MM.1S (cell line): ENCODE measurements at regions not wholly inside any gene's neighbourhood (a gene's known extent, or its start where the extent isn't known, plus 50 kb on each side); places are given as distances from the start of the nearest gene placed in this dataset.
A peak's percentile ranks its signal among the peaks of the same experiment; 100 is the strongest.

ENCODE experiments used
- DNase-seq: peaks from one replicate; pipeline ENCODE4 v3.0.0-alpha.2; 2015
- H2AFZ ChIP-seq: fragments of 300-600 bp; sonication (generic); 2 replicates; pipeline ENCODE4 v1.6.0; 2016; ENCODE audit warnings: antibody characterized with exemption, low read length
- H3F3A ChIP-seq: fragments of 300-600 bp; sonication (generic); 2 replicates; pipeline ENCODE4 v1.6.1; 2016; ENCODE audit warnings: mild to moderate bottlenecking, antibody characterized with exemption, low read length, moderate library complexity, mixed read lengths; ENCODE audit not compliant: insufficient read depth
- H3K27ac ChIP-seq: fragments of 300-600 bp; sonication (generic); 2 replicates; pipeline ENCODE4 v1.5.1; 2016; ENCODE audit warnings: mild to moderate bottlenecking, low read length
- H3K27me3 ChIP-seq: fragments of 300-600 bp; sonication (generic); replicated peaks from 2 replicates; pipeline ENCODE4 v1.6.0; 2016; ENCODE audit warnings: low read length; ENCODE audit not compliant: insufficient read depth
- H3K36me3 ChIP-seq: fragments of 300-600 bp; sonication (generic); replicated peaks from 2 replicates; pipeline ENCODE4 v1.6.1; 2016; ENCODE audit warnings: mild to moderate bottlenecking, low read length, mixed read lengths; ENCODE audit not compliant: insufficient read depth
- H3K4me1 ChIP-seq: fragments of 300-600 bp; sonication (generic); 2 replicates; pipeline ENCODE4 v1.6.1; 2016; ENCODE audit warnings: low read length, mixed read lengths
- H3K4me2 ChIP-seq: fragments of 300-600 bp; sonication (generic); 2 replicates; pipeline ENCODE4 v1.6.0; 2016; ENCODE audit warnings: low read depth, low read length
- H3K4me3 ChIP-seq: fragments of 300-600 bp; sonication (generic); 2 replicates; pipeline ENCODE4 v1.5.1; 2016; ENCODE audit warnings: low read length, mixed read lengths
- H3K79me2 ChIP-seq: fragments of 300-600 bp; sonication (generic); 2 replicates; pipeline ENCODE4 v1.6.1; 2016; ENCODE audit warnings: mixed run types, low read length, mixed read lengths
- H3K9ac ChIP-seq: fragments of 300-600 bp; sonication (generic); 2 replicates; pipeline ENCODE4 v1.6.1; 2016; ENCODE audit warnings: low read length, mixed read lengths
- H3K9me2 ChIP-seq: fragments of 300-600 bp; sonication (generic); replicated peaks from 2 replicates; pipeline ENCODE4 v1.6.1; 2016; ENCODE audit warnings: mild to moderate bottlenecking, low read length, mixed read lengths; ENCODE audit not compliant: insufficient read depth
- H3K9me3 ChIP-seq: fragments of 300-600 bp; sonication (generic); replicated peaks from 2 replicates; pipeline ENCODE4 v1.6.1; 2016; ENCODE audit warnings: mild to moderate bottlenecking, low read length, mixed read lengths; ENCODE audit not compliant: insufficient read depth
- H4K20me1 ChIP-seq: fragments of 300-600 bp; sonication (generic); 2 replicates; pipeline ENCODE4 v1.6.1; 2016; ENCODE audit warnings: mild to moderate bottlenecking, low read length, moderate library complexity, mixed read lengths; ENCODE audit not compliant: insufficient read depth
- EZH2 ChIP-seq: fragments of 300-600 bp; sonication (generic); optimal IDR thresholded peaks from 2 replicates; pipeline ENCODE3; 2017; ENCODE audit warnings: low read depth, mild to moderate bottlenecking, antibody characterized with exemption, low read length, mixed read lengths
- EZH2phosphoT487 ChIP-seq: fragments of 300-600 bp; sonication (generic); IDR thresholded peaks from 2 replicates; pipeline ENCODE4 v1.6.1; 2018; ENCODE audit warnings: antibody characterized with exemption, low read length
- TF ChIP-seq, protein P1 (sequence below): fragments of 300-600 bp; sonication (generic); IDR thresholded peaks from 2 replicates; pipeline ENCODE4 v1.5.1; 2016; ENCODE audit warnings: antibody characterized with exemption, low read length, mixed read lengths

DNA sequence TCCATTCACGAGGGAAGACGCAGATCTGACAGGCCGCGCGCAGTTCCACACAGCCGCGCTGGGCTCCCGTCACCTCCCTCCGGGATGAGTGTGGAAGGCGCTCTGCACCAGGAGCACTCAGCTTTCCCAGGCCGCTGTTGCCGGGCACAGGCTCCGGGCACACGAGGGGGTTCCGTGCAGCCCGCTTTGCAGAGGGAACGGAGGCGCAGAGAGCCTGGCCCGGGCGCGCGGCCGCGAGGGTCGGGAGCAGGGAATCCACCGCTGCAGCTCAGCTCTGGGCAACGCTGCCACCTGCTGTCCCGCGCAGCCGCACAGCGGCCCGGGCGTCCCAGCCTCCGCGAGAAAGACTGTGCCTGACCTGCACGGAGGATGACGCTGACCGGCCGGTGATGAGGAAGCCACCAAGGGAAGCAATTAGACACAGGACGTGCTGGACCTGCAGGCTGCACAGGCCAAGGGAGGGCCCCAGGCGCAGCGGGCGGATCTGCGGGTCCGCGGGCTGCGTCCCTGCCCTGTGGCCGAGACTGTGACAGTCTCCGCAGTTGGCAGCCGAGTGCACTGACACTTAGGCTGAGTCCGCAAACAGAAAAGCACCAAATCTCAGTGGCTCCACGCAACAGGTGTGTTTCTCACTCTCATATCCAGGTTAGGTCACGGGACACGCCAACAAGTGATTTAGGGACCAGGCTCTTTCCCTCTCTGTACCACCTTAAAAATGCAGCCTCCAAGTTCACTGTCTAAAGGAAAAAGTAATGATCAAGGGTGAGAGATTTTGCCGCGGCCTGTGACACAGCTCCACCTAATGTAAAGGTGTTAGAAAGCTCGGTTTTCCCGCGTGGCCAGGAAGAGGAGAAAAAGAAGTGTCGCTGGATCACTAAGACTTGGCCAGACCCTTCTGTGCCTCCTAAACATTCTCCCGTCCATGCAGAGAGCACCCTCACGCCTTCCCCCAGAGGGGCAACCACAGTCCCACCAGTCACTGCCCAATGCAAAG is 94.5 kb downstream of the SEC61G start:
- no peak for TF ChIP-seq EZH2phosphoT487
- no peak for TF ChIP-seq EZH2
- TF ChIP-seq, protein P1, sequence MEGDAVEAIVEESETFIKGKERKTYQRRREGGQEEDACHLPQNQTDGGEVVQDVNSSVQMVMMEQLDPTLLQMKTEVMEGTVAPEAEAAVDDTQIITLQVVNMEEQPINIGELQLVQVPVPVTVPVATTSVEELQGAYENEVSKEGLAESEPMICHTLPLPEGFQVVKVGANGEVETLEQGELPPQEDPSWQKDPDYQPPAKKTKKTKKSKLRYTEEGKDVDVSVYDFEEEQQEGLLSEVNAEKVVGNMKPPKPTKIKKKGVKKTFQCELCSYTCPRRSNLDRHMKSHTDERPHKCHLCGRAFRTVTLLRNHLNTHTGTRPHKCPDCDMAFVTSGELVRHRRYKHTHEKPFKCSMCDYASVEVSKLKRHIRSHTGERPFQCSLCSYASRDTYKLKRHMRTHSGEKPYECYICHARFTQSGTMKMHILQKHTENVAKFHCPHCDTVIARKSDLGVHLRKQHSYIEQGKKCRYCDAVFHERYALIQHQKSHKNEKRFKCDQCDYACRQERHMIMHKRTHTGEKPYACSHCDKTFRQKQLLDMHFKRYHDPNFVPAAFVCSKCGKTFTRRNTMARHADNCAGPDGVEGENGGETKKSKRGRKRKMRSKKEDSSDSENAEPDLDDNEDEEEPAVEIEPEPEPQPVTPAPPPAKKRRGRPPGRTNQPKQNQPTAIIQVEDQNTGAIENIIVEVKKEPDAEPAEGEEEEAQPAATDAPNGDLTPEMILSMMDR = peak; percentile 55
- Histone ChIP-seq H4K20me1 (no peaks in the 10 kb centered on the region), H3K4me1 (peaks cover 6% of the 10 kb centered on the region; the same call in 1 of the 2 replicates), H3K9me3 (no peaks in the 10 kb centered on the region), H3K4me3 (peak overlapping the region; percentile 82), H3K36me3 (no peaks in the 10 kb centered on the region), H3K79me2 (no peaks in the 10 kb centered on the region), H3K9me2 (no peaks in the 10 kb centered on the region), H3K27me3 (no peaks in the 10 kb centered on the region), H3K27ac (peak overlapping the region; percentile 59; the same call in 1 of the 2 replicates), H3K9ac (peak overlapping the region; percentile 71), H2AFZ (peak overlapping the region; percentile 91), H3K4me2 (peak overlapping the region; percentile 82), H3F3A (no peaks in the 10 kb centered on the region)
- DNase-seq = peak; percentile 82

GRCh38 chr7:54663603-54664234 is 95.3 kb downstream of the SEC61G start:
- TF ChIP-seq, protein P1 = no peak
- no peak for TF ChIP-seq EZH2phosphoT487
- no peak for TF ChIP-seq EZH2
- Histone ChIP-seq H3K4me1 (peaks cover 6% of the 10 kb centered on the region; the same call in 1 of the 2 replicates), H3K79me2 (no peaks in the 10 kb centered on the region), H3K4me3 (peak overlapping the region; percentile 82), H3K27ac (peak overlapping the region; percentile 59; the same call in 1 of the 2 replicates), H3K4me2 (peak overlapping the region; percentile 82), H3K27me3 (no peaks in the 10 kb centered on the region), H2AFZ (peak overlapping the region; percentile 91), H3F3A (no peaks in the 10 kb centered on the region), H3K36me3 (no peaks in the 10 kb centered on the region), H3K9ac (peak overlapping the region; percentile 71), H3K9me3 (no peaks in the 10 kb centered on the region), H3K9me2 (no peaks in the 10 kb centered on the region), H4K20me1 (no peaks in the 10 kb centered on the region)
- peak; percentile 28 for DNase-seq

DNA sequence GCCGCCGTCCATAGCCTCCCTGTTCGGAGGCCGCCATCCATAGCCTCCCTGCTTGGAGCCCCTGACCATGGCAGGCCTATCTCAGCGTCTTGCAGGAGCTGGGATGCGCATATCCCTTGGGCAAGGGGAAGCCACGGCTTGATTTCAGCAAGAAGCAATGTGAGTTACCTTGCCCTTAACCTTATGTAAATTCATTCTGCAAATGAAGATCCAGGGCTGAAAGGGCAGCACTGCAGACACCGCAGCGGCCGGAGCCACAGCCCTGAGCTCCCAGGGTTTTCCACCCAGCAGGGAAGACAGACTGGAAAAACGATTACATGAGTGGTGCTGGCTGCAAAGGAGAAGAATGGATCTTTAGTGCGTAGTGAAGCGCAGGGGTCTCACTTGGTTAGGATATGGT is 95.8 kb downstream of the SEC61G start:
- Histone ChIP-seq H3K4me2 (peak overlapping the region; percentile 82), H3F3A (no peaks in the 10 kb centered on the region), H3K4me3 (no peak overlapping the region), H3K9me3 (no peaks in the 10 kb centered on the region), H4K20me1 (no peaks in the 10 kb centered on the region), H3K27me3 (no peaks in the 10 kb centered on the region), H3K9ac (no peak overlapping the region), H3K9me2 (no peaks in the 10 kb centered on the region), H3K4me1 (peaks cover 6% of the 10 kb centered on the region; the same call in 1 of the 2 replicates), H2AFZ (no peak overlapping the region), H3K27ac (no peak overlapping the region), H3K79me2 (no peaks in the 10 kb centered on the region), H3K36me3 (no peaks in the 10 kb centered on the region)
- TF ChIP-seq, protein P1 = no peak
- TF ChIP-seq EZH2 (no peak), EZH2phosphoT487 (no peak)
- no peak for DNase-seq
